ENCODE measurements at regions not wholly inside any gene's neighbourhood (a gene's known extent, or its start where the extent isn't known, plus 50 kb on each side); places are given as distances from the start of the nearest gene placed in this dataset.
"Not testable (repeated sequence)": the region's sequence is repeated elsewhere in the genome, so short reads cannot be mapped to it uniquely, and the experiment has no call there.

DNA sequence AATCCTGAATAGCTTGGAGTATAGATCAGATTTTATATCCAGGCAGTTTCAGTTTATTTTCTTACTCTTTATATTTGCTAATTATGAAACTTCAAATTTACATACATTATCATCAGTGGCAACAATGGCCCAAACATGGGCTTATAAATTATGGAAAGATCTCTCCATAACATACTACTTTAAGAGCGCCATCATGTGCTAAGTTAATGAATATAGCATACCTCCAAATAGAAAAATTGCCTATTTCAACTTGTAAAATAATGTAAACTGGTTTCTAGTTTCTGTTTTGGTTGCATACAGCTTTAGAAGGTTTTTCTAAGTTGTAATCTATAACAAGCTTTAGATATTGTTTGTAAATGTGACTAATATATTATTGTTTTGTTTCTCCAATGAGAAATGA lies 531.3 kb upstream of the UBE2E2 start:
- intact Hi-C loops (cut with micrococcal nuclease): no loop called here
- Mint-ChIP-seq H3K36me3 (ENCODE audit: low read depth) (no peaks in the 10 kb centered on the region), H3K27ac (no peak overlapping the region), H3K27me3 (no peaks in the 10 kb centered on the region), H3K9me3 (no peaks in the 10 kb centered on the region), H3K4me3 (no peak overlapping the region), H3K4me1 (ENCODE audit: low read depth) (no peaks in the 10 kb centered on the region)

- Mint-ChIP-seq H3K27me3 (no peaks in the 10 kb centered on the region), H3K9me3 (peaks cover 9% of the 10 kb centered on the region), H3K4me1 (ENCODE audit: low read depth) (peaks cover 6% of the 10 kb centered on the region)
These were observed 518.4 kb upstream of the UBE2E2 start for GRCh38 chr3:22684739-22685138.

GRCh38 chr3:22685597-22685996 lies 517.5 kb upstream of the UBE2E2 start:
- H3K27ac Mint-ChIP-seq: no peak overlapping the region
- H3K4me1 Mint-ChIP-seq (ENCODE audit: low read depth): peaks cover 6% of the 10 kb centered on the region
- no peaks in the 10 kb centered on the region for H3K27me3 Mint-ChIP-seq
- H3K9me3 Mint-ChIP-seq: peaks cover 5% of the 10 kb centered on the region
- H3K4me3 Mint-ChIP-seq: no peak overlapping the region
- intact Hi-C loops (cut with micrococcal nuclease): no loop called here
- no peaks in the 10 kb centered on the region for H3K36me3 Mint-ChIP-seq (ENCODE audit: low read depth)

More at GRCh38 chr3:22684739-22685138, 518.4 kb upstream of the UBE2E2 start:
- Mint-ChIP-seq H3K36me3 (ENCODE audit: low read depth) (no peaks in the 10 kb centered on the region), H3K27ac (no peak overlapping the region), H3K4me3 (no peak overlapping the region)
- intact Hi-C loops (cut with micrococcal nuclease): no loop called here

DNA sequence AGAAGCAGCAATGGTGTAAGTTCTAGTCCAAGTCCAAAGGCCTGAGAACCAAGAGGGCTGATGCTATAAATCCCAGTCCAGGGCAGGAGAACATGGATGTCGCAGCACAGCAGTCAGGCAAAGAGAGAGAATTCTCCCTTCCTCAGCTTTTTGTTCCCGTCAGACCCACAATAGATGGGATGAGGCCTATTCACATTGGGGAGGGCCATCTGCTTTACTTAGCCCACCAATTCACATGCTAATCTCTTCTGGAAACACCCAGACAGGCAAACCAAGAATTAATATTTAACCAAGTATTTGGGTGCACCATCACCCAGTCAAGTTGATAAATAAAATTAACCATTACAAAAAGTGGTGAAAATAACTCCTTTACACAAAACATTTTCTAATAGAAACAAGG lies 511.7 kb upstream of the UBE2E2 start:
- no peaks in the 10 kb centered on the region for H3K9me3 Mint-ChIP-seq

GRCh38 chr3:22691856-22692628 lies 511.1 kb upstream of the UBE2E2 start:
- H3K36me3 Mint-ChIP-seq (ENCODE audit: low read depth): no peaks in the 10 kb centered on the region

More for the DNA sequence above, 511.7 kb upstream of the UBE2E2 start:
- intact Hi-C loops (cut with micrococcal nuclease): no loop called here
- H3K36me3 Mint-ChIP-seq (ENCODE audit: low read depth): no peaks in the 10 kb centered on the region
- no peaks in the 10 kb centered on the region for H3K4me1 Mint-ChIP-seq (ENCODE audit: low read depth)
- H3K27ac Mint-ChIP-seq: no peak overlapping the region
- H3K4me3 Mint-ChIP-seq: no peak overlapping the region
- no peaks in the 10 kb centered on the region for H3K27me3 Mint-ChIP-seq

DNA sequence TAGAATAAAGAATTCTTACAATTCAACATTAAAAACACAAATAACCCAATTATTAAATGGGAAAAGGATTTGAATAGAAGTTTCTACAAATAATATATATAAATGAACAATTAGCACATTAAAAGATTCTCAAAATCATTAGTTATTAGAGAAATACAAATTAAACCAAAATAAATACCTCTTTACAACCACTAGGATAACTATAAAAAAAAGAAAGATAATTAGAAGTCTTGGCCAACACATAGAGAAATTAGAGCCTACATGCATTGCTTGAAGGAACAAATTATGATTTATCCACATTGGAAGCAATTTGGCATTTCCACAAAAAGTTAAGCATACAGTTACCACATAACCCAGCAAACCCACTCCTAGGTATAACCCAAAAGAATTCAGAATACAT lies 502.3 kb upstream of the UBE2E2 start:
- Mint-ChIP-seq H3K27ac (no peak overlapping the region), H3K36me3 (ENCODE audit: low read depth) (no peaks in the 10 kb centered on the region), H3K4me3 (no peak overlapping the region), H3K4me1 (ENCODE audit: low read depth) (peaks cover 8% of the 10 kb centered on the region), H3K27me3 (no peaks in the 10 kb centered on the region), H3K9me3 (no peaks in the 10 kb centered on the region)
- intact Hi-C loops (cut with micrococcal nuclease): no loop called here

More at GRCh38 chr3:22691856-22692628, 511.1 kb upstream of the UBE2E2 start:
- Mint-ChIP-seq H3K4me3 (no peak overlapping the region), H3K27ac (no peak overlapping the region), H3K9me3 (no peaks in the 10 kb centered on the region), H3K27me3 (no peaks in the 10 kb centered on the region), H3K4me1 (ENCODE audit: low read depth) (no peaks in the 10 kb centered on the region)
- intact Hi-C loops (cut with micrococcal nuclease): no loop called here

DNA sequence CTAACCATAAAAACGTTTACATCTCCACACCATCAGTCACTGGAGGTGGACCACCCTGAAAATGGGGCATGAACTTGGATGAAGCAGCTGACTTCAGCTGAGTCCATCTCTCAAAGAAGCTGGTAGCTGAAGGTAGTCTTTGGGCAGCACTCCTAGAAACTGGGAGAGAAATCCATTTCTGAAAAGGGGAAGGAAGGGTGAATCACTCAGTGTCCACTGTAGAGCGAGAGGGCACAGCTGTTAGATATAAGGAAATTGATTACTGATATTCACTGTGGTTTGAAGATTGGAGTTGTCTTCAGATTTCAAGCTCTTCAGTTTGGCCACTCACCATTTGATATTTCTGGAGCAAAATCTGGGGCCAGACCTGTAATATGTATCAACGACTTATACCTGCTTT lies 499.0 kb upstream of the UBE2E2 start:
- intact Hi-C loops (cut with micrococcal nuclease): no loop called here
- no peak overlapping the region for H3K4me3 Mint-ChIP-seq
- H3K9me3 Mint-ChIP-seq: peaks cover 24% of the 10 kb centered on the region
- H3K36me3 Mint-ChIP-seq (ENCODE audit: low read depth): no peaks in the 10 kb centered on the region
- H3K4me1 Mint-ChIP-seq (ENCODE audit: low read depth): peaks cover 8% of the 10 kb centered on the region
- no peak overlapping the region for H3K27ac Mint-ChIP-seq
- H3K27me3 Mint-ChIP-seq: no peaks in the 10 kb centered on the region

DNA sequence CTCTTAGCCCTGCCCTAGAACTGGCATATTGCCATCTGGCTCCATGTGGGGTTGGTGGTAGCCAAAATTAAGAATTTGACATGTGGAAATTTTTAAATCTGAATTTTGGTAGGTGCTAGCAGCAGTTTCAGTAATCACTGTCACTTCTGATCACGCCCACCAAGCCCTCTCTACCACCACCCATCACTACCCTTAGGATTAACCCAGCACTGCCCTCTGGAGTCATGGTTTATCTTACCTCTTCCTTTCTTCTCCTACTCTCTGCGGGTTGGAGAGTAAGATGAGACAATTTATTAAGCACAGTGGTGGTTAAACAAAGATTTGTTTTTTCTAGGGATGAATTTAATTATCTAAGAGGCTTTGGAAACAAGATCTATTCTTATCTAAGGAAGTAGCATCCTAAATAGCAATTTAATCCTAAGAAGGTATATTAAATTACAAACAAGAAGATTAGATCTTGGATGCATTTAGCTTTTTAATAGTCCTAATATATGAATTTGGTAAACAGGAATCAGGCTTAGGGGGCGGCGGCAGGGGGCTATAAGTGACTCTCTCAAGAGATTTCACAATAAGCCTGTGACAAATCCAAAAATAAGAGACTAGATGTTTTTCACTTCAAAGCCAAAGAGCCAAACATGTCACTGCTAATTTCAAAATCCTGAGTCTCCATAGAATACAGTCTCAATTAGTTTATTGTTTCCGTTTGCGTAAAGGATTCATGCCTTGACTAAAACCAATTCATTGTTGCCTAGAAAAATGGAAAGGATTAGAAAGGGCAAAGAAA lies 498.4 kb upstream of the UBE2E2 start:
- no peaks in the 10 kb centered on the region for H3K36me3 Mint-ChIP-seq (ENCODE audit: low read depth)
- H3K4me3 Mint-ChIP-seq: no peak overlapping the region

GRCh38 chr3:22706922-22707321 lies 496.2 kb upstream of the UBE2E2 start:
- H3K4me1 Mint-ChIP-seq (ENCODE audit: low read depth); H3K27ac Mint-ChIP-seq; H3K27me3 Mint-ChIP-seq; H3K36me3 Mint-ChIP-seq (ENCODE audit: low read depth); H3K4me3 Mint-ChIP-seq; intact Hi-C loops (cut with micrococcal nuclease): not testable (repeated sequence)
- peaks cover 35% of the 10 kb centered on the region for H3K9me3 Mint-ChIP-seq

More for the DNA sequence above, 498.4 kb upstream of the UBE2E2 start:
- intact Hi-C loops (cut with micrococcal nuclease): no loop called here
- no peaks in the 10 kb centered on the region for H3K27me3 Mint-ChIP-seq
- peaks cover 30% of the 10 kb centered on the region for H3K9me3 Mint-ChIP-seq
- peaks cover 8% of the 10 kb centered on the region for H3K4me1 Mint-ChIP-seq (ENCODE audit: low read depth)
- H3K27ac Mint-ChIP-seq: no peak overlapping the region

GRCh38 chr3:22713936-22714335 lies 489.2 kb upstream of the UBE2E2 start:
- H3K27me3 Mint-ChIP-seq: peaks cover 2% of the 10 kb centered on the region
- no peak overlapping the region for H3K27ac Mint-ChIP-seq
- intact Hi-C loops (cut with micrococcal nuclease): no loop called here
- H3K4me1 Mint-ChIP-seq (ENCODE audit: low read depth): peaks cover 9% of the 10 kb centered on the region
- no peak overlapping the region for H3K4me3 Mint-ChIP-seq
- H3K36me3 Mint-ChIP-seq (ENCODE audit: low read depth): no peaks in the 10 kb centered on the region
- H3K9me3 Mint-ChIP-seq: peaks cover 19% of the 10 kb centered on the region

DNA sequence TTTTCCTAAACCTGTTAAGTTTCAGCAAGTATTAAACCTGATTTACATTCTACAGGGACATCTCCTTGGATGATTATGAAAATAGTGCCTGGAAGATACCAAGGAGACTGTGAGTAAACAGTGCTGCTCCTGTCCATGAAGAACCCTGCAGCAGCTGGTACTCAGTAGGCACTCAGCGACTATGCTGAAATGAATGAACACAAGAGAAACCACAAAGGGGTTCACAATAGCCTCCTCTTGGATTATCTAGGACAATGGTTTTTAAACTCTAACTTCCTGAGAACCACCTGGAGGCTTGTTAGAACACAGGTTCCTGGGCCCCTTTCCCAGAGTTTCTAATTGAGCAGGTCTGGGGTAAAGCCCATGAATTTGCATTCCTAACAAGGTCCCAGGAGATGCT lies 488.4 kb upstream of the UBE2E2 start:
- no peak overlapping the region for H3K4me3 Mint-ChIP-seq
- H3K36me3 Mint-ChIP-seq (ENCODE audit: low read depth): no peaks in the 10 kb centered on the region
- H3K27me3 Mint-ChIP-seq: peaks cover 2% of the 10 kb centered on the region
- H3K9me3 Mint-ChIP-seq: peaks cover 14% of the 10 kb centered on the region
- intact Hi-C loops (cut with micrococcal nuclease): no loop called here
- no peak overlapping the region for H3K27ac Mint-ChIP-seq
- peaks cover 9% of the 10 kb centered on the region for H3K4me1 Mint-ChIP-seq (ENCODE audit: low read depth)

- H3K36me3 Mint-ChIP-seq (ENCODE audit: low read depth): no peaks in the 10 kb centered on the region
- H3K27ac Mint-ChIP-seq: no peak overlapping the region
- no peak overlapping the region for H3K4me3 Mint-ChIP-seq
- intact Hi-C loops (cut with micrococcal nuclease): no loop called here
- H3K27me3 Mint-ChIP-seq: peaks cover 5% of the 10 kb centered on the region
- H3K4me1 Mint-ChIP-seq (ENCODE audit: low read depth): no peaks in the 10 kb centered on the region
- H3K9me3 Mint-ChIP-seq: peaks cover 9% of the 10 kb centered on the region
These were observed 482.5 kb upstream of the UBE2E2 start for GRCh38 chr3:22720596-22720995.

DNA sequence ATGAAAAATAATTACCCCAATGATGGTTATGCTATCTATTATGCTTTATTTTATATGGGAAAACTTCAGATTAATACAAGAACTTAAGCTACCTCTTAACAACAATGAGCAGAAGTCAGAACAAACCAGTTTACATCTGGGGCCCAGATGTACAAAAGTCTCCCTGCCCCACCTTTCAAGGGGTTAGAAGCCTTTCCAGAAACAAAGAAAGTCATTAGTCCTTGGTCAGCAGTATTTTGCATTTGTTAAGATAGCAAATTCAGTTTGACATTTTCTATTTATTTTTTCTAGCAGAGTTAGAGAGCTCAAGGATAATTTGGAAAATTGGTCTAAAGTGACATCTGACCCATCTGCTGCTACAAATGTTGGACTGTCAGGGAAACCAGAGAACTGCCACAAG lies 478.7 kb upstream of the UBE2E2 start:
- H3K4me3 Mint-ChIP-seq: no peak overlapping the region
- H3K4me1 Mint-ChIP-seq (ENCODE audit: low read depth): peaks cover 8% of the 10 kb centered on the region
- intact Hi-C loops (cut with micrococcal nuclease): no loop called here
- no peak overlapping the region for H3K27ac Mint-ChIP-seq
- peaks cover 3% of the 10 kb centered on the region for H3K27me3 Mint-ChIP-seq
- H3K36me3 Mint-ChIP-seq (ENCODE audit: low read depth): no peaks in the 10 kb centered on the region
- no peaks in the 10 kb centered on the region for H3K9me3 Mint-ChIP-seq

DNA sequence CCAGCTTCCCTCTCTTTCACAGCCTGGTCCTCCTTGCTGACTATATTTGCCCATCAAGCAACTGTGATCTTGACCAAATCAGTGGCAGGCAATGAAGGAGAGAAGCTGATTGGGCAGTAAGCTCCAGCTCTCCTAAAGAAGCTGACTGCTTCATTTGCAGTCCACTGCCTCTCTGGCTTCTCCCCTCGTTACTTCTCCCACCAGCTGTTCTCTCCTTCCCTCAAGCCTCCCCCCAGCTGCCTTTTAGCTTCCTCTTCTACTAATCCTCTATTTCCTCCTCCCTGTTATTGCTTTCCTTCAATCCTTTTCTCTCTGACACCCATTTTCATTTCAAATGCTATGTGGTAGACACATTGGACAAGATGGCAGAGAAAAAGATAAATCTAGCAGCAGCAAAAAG lies 474.7 kb upstream of the UBE2E2 start:
- H3K4me1 Mint-ChIP-seq (ENCODE audit: low read depth): peaks cover 8% of the 10 kb centered on the region
- H3K27me3 Mint-ChIP-seq: no peaks in the 10 kb centered on the region
- no peaks in the 10 kb centered on the region for H3K9me3 Mint-ChIP-seq
- H3K4me3 Mint-ChIP-seq: no peak overlapping the region
- no peaks in the 10 kb centered on the region for H3K36me3 Mint-ChIP-seq (ENCODE audit: low read depth)
- intact Hi-C loops (cut with micrococcal nuclease): no loop called here
- H3K27ac Mint-ChIP-seq: no peak overlapping the region
